ENCODE measurements at regions not wholly inside any gene's neighbourhood (a gene's known extent, or its start where the extent isn't known, plus 50 kb on each side); places are given as distances from the start of the nearest gene placed in this dataset.

DNA sequence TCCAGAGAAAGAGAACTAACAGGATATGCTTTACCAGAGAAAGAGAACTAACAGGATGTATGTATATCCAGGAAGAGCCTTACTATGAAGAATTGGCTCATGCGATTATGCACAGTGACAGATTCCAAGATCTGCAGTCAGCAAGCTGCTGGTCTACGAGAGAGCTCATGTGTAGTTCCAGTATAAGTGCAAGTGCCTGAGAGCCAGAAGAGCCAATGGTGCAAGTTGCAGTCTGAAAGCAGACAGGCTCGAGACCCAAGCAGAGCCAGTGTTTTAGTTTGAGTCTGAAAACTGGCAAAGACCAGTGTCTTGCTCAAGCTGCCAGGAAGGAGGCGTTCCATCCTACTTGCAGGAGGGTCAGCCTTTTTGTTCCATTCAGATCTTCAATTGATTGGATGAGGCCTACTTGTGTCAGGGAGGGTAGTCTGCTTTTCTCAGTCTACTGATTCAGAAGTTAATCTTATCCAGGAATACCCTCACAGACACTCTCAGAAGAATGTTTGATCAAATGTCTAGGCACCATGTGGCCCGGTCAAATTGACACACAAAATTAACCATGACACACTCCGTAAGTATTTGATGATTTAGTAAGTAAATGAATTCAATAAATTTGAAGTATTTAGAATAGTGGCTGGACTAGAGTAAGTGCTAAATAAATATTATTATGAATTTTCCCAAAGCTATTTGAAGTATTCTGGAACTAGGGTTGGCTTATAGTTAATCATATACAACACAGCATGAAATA lies 372.1 kb upstream of the SGCD start:
- no peak overlapping the region for H2AFZ ChIP-seq (ENCODE audit: low read depth, low read length, severe bottlenecking)
- no peaks in the 10 kb centered on the region for H4K20me1 ChIP-seq (ENCODE audit: low read depth, low read length)
- no peaks in the 10 kb centered on the region for H3K9me2 ChIP-seq (replicated peaks; ENCODE audit: insufficient read depth, low read length)
- H3K36me3 ChIP-seq (ENCODE audit: low read length), result no peaks in the 10 kb centered on the region
- TF ChIP-seq CTCF (IDR thresholded peaks at IDR 0.05; ENCODE audit: insufficient read depth, low read length, poor library complexity, severe bottlenecking) (no peak), EZH2phosphoT487 (conservative IDR thresholded peaks at IDR 0.05; ENCODE audit: low read length) (no peak)
- H3K27me3 ChIP-seq (ENCODE audit: low read length), result no peaks in the 10 kb centered on the region
- H3F3A ChIP-seq (ENCODE audit: insufficient read depth), result no peaks in the 10 kb centered on the region
- no peak overlapping the region for H3K4me2 ChIP-seq (ENCODE audit: low read depth, low read length, poor library complexity, severe bottlenecking)
- no peaks in the 10 kb centered on the region for H3K79me2 ChIP-seq (ENCODE audit: insufficient read depth, low read length)
- H3K27ac ChIP-seq (ENCODE audit: low read depth, low read length), result no peak overlapping the region
- H3K9ac ChIP-seq (ENCODE audit: low read length), result no peak overlapping the region
- H3K9me3 ChIP-seq (ENCODE audit: insufficient read depth, low read length), result no peaks in the 10 kb centered on the region
- no peak overlapping the region for H3K4me3 ChIP-seq (ENCODE audit: insufficient read depth, low read length, poor library complexity, severe bottlenecking)

- no peaks in the 10 kb centered on the region for H4K20me1 ChIP-seq (ENCODE audit: low read depth, low read length)
- no peaks in the 10 kb centered on the region for H3K9me2 ChIP-seq (replicated peaks; ENCODE audit: insufficient read depth, low read length)
- H3K36me3 ChIP-seq (ENCODE audit: low read length), result no peaks in the 10 kb centered on the region
- H3K4me3 ChIP-seq (ENCODE audit: insufficient read depth, low read length, poor library complexity, severe bottlenecking), result no peak overlapping the region
- no peaks in the 10 kb centered on the region for H3K9me3 ChIP-seq (ENCODE audit: insufficient read depth, low read length)
- TF ChIP-seq EZH2phosphoT487 (conservative IDR thresholded peaks at IDR 0.05; ENCODE audit: low read length), result no peak
- no peak for TF ChIP-seq CTCF (IDR thresholded peaks at IDR 0.05; ENCODE audit: insufficient read depth, low read length, poor library complexity, severe bottlenecking)
- no peak overlapping the region for H2AFZ ChIP-seq (ENCODE audit: low read depth, low read length, severe bottlenecking)
- H3K27ac ChIP-seq (ENCODE audit: low read depth, low read length), result no peak overlapping the region
- no peaks in the 10 kb centered on the region for H3F3A ChIP-seq (ENCODE audit: insufficient read depth)
- no peaks in the 10 kb centered on the region for H3K27me3 ChIP-seq (ENCODE audit: low read length)
- H3K4me2 ChIP-seq (ENCODE audit: low read depth, low read length, poor library complexity, severe bottlenecking), result no peak overlapping the region
- no peaks in the 10 kb centered on the region for H3K79me2 ChIP-seq (ENCODE audit: insufficient read depth, low read length)
- no peak overlapping the region for H3K9ac ChIP-seq (ENCODE audit: low read length)
Measured at GRCh38 chr5:155957884-155958283, 369.1 kb upstream of the SGCD start.

- Histone ChIP-seq H4K20me1 (ENCODE audit: low read depth, low read length) (no peaks in the 10 kb centered on the region), H3K27ac (ENCODE audit: low read depth, low read length) (no peak overlapping the region), H3K4me2 (ENCODE audit: low read depth, low read length, poor library complexity, severe bottlenecking) (no peak overlapping the region), H2AFZ (ENCODE audit: low read depth, low read length, severe bottlenecking) (no peak overlapping the region), H3K9me2 (replicated peaks; ENCODE audit: insufficient read depth, low read length) (no peaks in the 10 kb centered on the region), H3F3A (ENCODE audit: insufficient read depth) (no peaks in the 10 kb centered on the region), H3K9me3 (ENCODE audit: insufficient read depth, low read length) (no peaks in the 10 kb centered on the region), H3K79me2 (ENCODE audit: insufficient read depth, low read length) (no peaks in the 10 kb centered on the region), H3K27me3 (ENCODE audit: low read length) (no peaks in the 10 kb centered on the region), H3K36me3 (ENCODE audit: low read length) (no peaks in the 10 kb centered on the region), H3K9ac (ENCODE audit: low read length) (no peak overlapping the region), H3K4me3 (ENCODE audit: insufficient read depth, low read length, poor library complexity, severe bottlenecking) (no peak overlapping the region)
- TF ChIP-seq EZH2phosphoT487 (conservative IDR thresholded peaks at IDR 0.05; ENCODE audit: low read length) (no peak), CTCF (IDR thresholded peaks at IDR 0.05; ENCODE audit: insufficient read depth, low read length, poor library complexity, severe bottlenecking) (no peak)
Measured at GRCh38 chr5:155959082-155959481, 367.9 kb upstream of the SGCD start.
